Gastroesophageal sphincter (tissue), 4 donors: ENCODE measurements at regions not wholly inside any gene's neighbourhood (a gene's known extent, or its start where the extent isn't known, plus 50 kb on each side); places are given as distances from the start of the nearest gene placed in this dataset.

Experiments
- small RNA-seq, 4 donors: library from RNA; depleted of rRNA; stranded (forward); fragments of <200 nt; gene quantifications; one replicate each; pipeline ENCODE3, GENCODE V24; 2016

Small RNA genes in the stretch of these regions (small RNA-seq; reads per million reads assigned to genes)
- gene MTND5P4, result 0 reads per million in 4 donors
- 0 reads per million in 4 donors for gene SNORA75B
